Inflammatory macrophage treated with lipopolysaccharide for 4 hours (primary cell): ENCODE measurements at regions not wholly inside any gene's neighbourhood (a gene's known extent, or its start where the extent isn't known, plus 50 kb on each side); places are given as distances from the start of the nearest gene placed in this dataset.

Experiments used
- DNase-seq: peaks from one replicate; pipeline ENCODE4 v3.0.0-alpha.2; 2020

- no peak for DNase-seq
Measured at GRCh38 chr2:19746611-19747309, 155.0 kb downstream of the TTC32 start.

- no peak for DNase-seq
Measured at GRCh38 chr2:19746137-19746600, 155.6 kb downstream of the TTC32 start.

- no peak for DNase-seq
Measured at GRCh38 chr2:19745318-19746136, 156.3 kb downstream of the TTC32 start.

GRCh38 chr2:19744456-19745199 is 157.2 kb downstream of the TTC32 start:
- DNase-seq = no peak

- no peak for DNase-seq
Measured at GRCh38 chr2:19743641-19744040, 158.1 kb downstream of the TTC32 start.

- no peak for DNase-seq
Measured at GRCh38 chr2:19742872-19743271, 158.9 kb downstream of the TTC32 start.

GRCh38 chr2:19739256-19739655 is 162.5 kb downstream of the TTC32 start:
- no peak for DNase-seq

- DNase-seq = no peak
Measured at GRCh38 chr2:19738707-19739106, 163.1 kb downstream of the TTC32 start.

- DNase-seq = no peak
Measured at GRCh38 chr2:19736191-19736831, 165.5 kb downstream of the TTC32 start.

GRCh38 chr2:19733951-19734425 is 167.8 kb downstream of the TTC32 start:
- DNase-seq = no peak

- DNase-seq = no peak
Measured at GRCh38 chr2:19733390-19733789, 168.4 kb downstream of the TTC32 start.

- DNase-seq = no peak
Measured at GRCh38 chr2:19732255-19732654, 169.5 kb downstream of the TTC32 start.

- DNase-seq = no peak
Measured at GRCh38 chr2:19731515-19731914, 170.3 kb downstream of the TTC32 start.

- no peak for DNase-seq
Measured at GRCh38 chr2:19731037-19731436, 170.7 kb downstream of the TTC32 start.

GRCh38 chr2:19728125-19728524 is 173.7 kb downstream of the TTC32 start:
- no peak for DNase-seq

- no peak for DNase-seq
Measured at GRCh38 chr2:19725392-19725791, 176.4 kb downstream of the TTC32 start.

GRCh38 chr2:19723021-19723420 is 178.8 kb downstream of the TTC32 start:
- no peak for DNase-seq

GRCh38 chr2:19722531-19722971 is 179.2 kb downstream of the TTC32 start:
- DNase-seq = no peak

GRCh38 chr2:19720306-19720705 is 181.5 kb downstream of the TTC32 start:
- DNase-seq = no peak

GRCh38 chr2:19719540-19719939 is 182.2 kb downstream of the TTC32 start:
- no peak for DNase-seq

GRCh38 chr2:19717446-19717845 is 184.3 kb downstream of the TTC32 start:
- no peak for DNase-seq

- no peak for DNase-seq
Measured at GRCh38 chr2:19714926-19715325, 186.9 kb downstream of the TTC32 start.

- DNase-seq = no peak
Measured at GRCh38 chr2:19712850-19713249, 188.9 kb downstream of the TTC32 start.
